T-cell (primary cell): ENCODE measurements at regions not wholly inside any gene's neighbourhood (a gene's known extent, or its start where the extent isn't known, plus 50 kb on each side); places are given as distances from the start of the nearest gene placed in this dataset.

Experiments used
- ATAC-seq, 4 experiments: fragments of 200-7000 bp in 3 of 4; fragments of 150-1000 bp in 1 of 4; cut with Tn5 transposase; replicated peaks in 1 of 4; 1 replicate in 3 of 4; 2 replicates in 1 of 4; pipeline ENCODE4 v1.10.0; 2021; ENCODE audit warnings: moderate library complexity in 3 of 4, mild to moderate bottlenecking in 2 of 4, moderate number of reproducible peaks in 1 of 4
- CTCF ChIA-PET, 2 donors: fragments of 300-600 bp; sonication (Branson Sonifier 250); formaldehyde crosslinking; loops; one replicate each; lab custom pipeline; 2022; ENCODE audit warnings: antibody characterized with exemption in 2 of 2; lab: Charles Lee
- POLR2A ChIA-PET, 2 donors: fragments of 300-600 bp; sonication (Branson Sonifier 250); formaldehyde crosslinking; loops; one replicate each; lab custom pipeline; 2022; ENCODE audit warnings: antibody characterized with exemption in 2 of 2; lab: Charles Lee
- DNase-seq, 35 experiments: peaks; one replicate each; pipeline versions ENCODE4 v3.0.0 to v3.0.0-alpha.2; 2013 to 2023
- H3K27ac ChIP-seq: one replicate; pipeline ENCODE4 v1.5.1; 2013; ENCODE audit warnings: low read length
- H3K27me3 ChIP-seq, 2 experiments: replicated peaks in 1 of 2; 1 replicate in 1 of 2; 2 replicates in 1 of 2; pipeline versions ENCODE4 v1.6.1 to v1.7.0; 2013; ENCODE audit warnings: low read length in 1 of 2, mixed read lengths in 1 of 2; ENCODE audit not compliant: control insufficient read depth in 2 of 2, insufficient read depth in 2 of 2; ENCODE audit errors: extremely low read depth in 1 of 2
- H3K36me3 ChIP-seq, 2 donors: 1 replicate in 1 of 2; 2 replicates in 1 of 2; pipeline versions ENCODE4 v1.6.1 to v1.7.0; 2013; ENCODE audit warnings: low read length in 1 of 2; ENCODE audit not compliant: control insufficient read depth in 2 of 2, insufficient read depth in 1 of 2; ENCODE audit errors: extremely low read depth in 1 of 2
- H3K4me1 ChIP-seq, 2 experiments: 1 replicate in 1 of 2; 2 replicates in 1 of 2; pipeline versions ENCODE4 v1.6.1 to v1.7.0; 2013; ENCODE audit warnings: low read length in 2 of 2, mixed read lengths in 1 of 2; ENCODE audit not compliant: insufficient read depth in 2 of 2, control insufficient read depth in 1 of 2; ENCODE audit errors: extremely low read depth in 1 of 2
- H3K4me3 ChIP-seq, 2 donors: 1 replicate in 1 of 2; 2 replicates in 1 of 2; pipeline versions ENCODE4 v1.5.1 to v1.7.0; 2013; ENCODE audit warnings: mild to moderate bottlenecking in 2 of 2, low read length in 1 of 2, moderate library complexity in 1 of 2; ENCODE audit not compliant: control insufficient read depth in 1 of 2; ENCODE audit errors: extremely low read depth in 1 of 2
- H3K9me3 ChIP-seq: 2 replicates; pipeline ENCODE4 v1.7.0; 2013
- H3K27ac Mint-ChIP-seq, 2 donors: one replicate each; pipeline ENCODE4 v1.8.0; 2020 to 2021; ENCODE audit warnings: mild to moderate bottlenecking in 2 of 2, mixed read lengths in 2 of 2
- H3K27me3 Mint-ChIP-seq, 2 donors: one replicate each; pipeline ENCODE4 v1.8.0; 2021 to 2022; ENCODE audit warnings: mixed read lengths in 2 of 2
- H3K36me3 Mint-ChIP-seq: one replicate; pipeline ENCODE4 v1.8.0; 2021; ENCODE audit warnings: mixed read lengths
- H3K4me1 Mint-ChIP-seq, 3 donors: one replicate each; pipeline ENCODE4 v1.8.0; 2020 to 2022; ENCODE audit warnings: mixed read lengths in 3 of 3, mild to moderate bottlenecking in 1 of 3
- H3K4me3 Mint-ChIP-seq, 3 donors: one replicate each; pipeline ENCODE4 v1.8.0; 2020 to 2022; ENCODE audit warnings: mild to moderate bottlenecking in 3 of 3, mixed read lengths in 3 of 3, moderate library complexity in 3 of 3
- H3K9me3 Mint-ChIP-seq, 3 donors: one replicate each; pipeline ENCODE4 v1.8.0; 2020 to 2022; ENCODE audit warnings: mixed read lengths in 3 of 3
- WGBS: methylation state at CpG from one replicate; pipeline ENCODE4 v1.1.5; 2013; ENCODE audit warnings: missing lambda C conversion rate; ENCODE audit not compliant: insufficient coverage; 5-methylcytosine and 5-hydroxymethylcytosine counted together

DNA sequence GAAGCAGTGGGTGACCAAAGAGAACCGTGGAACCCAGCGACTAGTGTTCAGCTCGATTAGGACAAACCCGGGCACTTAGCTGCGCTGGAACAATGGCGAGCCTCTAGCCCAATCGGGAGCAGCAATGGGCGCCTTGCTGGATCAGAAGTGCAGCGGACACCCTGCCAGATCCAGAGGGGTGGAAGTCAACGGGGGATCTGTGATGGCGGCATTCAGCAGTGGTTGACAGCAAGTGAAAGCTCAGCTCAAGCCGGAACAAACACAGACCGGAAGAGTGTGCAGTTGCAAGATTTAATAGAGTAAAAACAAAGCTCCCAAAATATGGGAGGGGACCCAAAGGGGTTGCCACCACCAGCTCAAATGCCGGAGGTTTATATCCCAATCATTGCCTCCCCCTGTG, 478.7 kb upstream of the REG3G start:
- H3K9me3 Mint-ChIP-seq, result peaks cover 14 to 53% (median 25%) of the 10 kb centered on the region in 3 donors
- H3K4me3 Mint-ChIP-seq, result no peak overlapping the region
- Histone ChIP-seq H3K4me3 (no peak overlapping the region), H3K27me3 (no peaks in the 10 kb centered on the region), H3K27ac (no peak overlapping the region), H3K4me1 (no peaks in the 10 kb centered on the region), H3K36me3 (no peaks in the 10 kb centered on the region), H3K9me3 (no peaks in the 10 kb centered on the region)
- ATAC-seq, result no peak
- DNase-seq, result no peak
- 82% methylated on average over 10 of the region's 14 CpGs for WGBS
- H3K36me3 Mint-ChIP-seq, result no peaks in the 10 kb centered on the region
- H3K27me3 Mint-ChIP-seq, result no peaks in the 10 kb centered on the region
- H3K27ac Mint-ChIP-seq, result no peak overlapping the region
- ChIA-PET POLR2A (no interaction called here), CTCF (no interaction called here)
- no peaks in the 10 kb centered on the region for H3K4me1 Mint-ChIP-seq

- no peaks in the 10 kb centered on the region for H3K27me3 ChIP-seq
- H3K4me1 ChIP-seq, result no peaks in the 10 kb centered on the region
- no peak for ATAC-seq
- ChIA-PET CTCF (no interaction called here), POLR2A (no interaction called here)
- H3K27ac Mint-ChIP-seq, result no peak overlapping the region
- no peaks in the 10 kb centered on the region for H3K36me3 ChIP-seq
- no peaks in the 10 kb centered on the region for H3K27me3 Mint-ChIP-seq
- H3K9me3 ChIP-seq, result no peaks in the 10 kb centered on the region
- H3K4me3 ChIP-seq, result no peak overlapping the region
- H3K27ac ChIP-seq, result no peak overlapping the region
- no peak overlapping the region for H3K4me3 Mint-ChIP-seq
- no peaks in the 10 kb centered on the region for H3K36me3 Mint-ChIP-seq
- H3K4me1 Mint-ChIP-seq, result no peaks in the 10 kb centered on the region
- no peak for DNase-seq
- WGBS, result no CpG with 5 or more reads among the region's 2 CpGs
- H3K9me3 Mint-ChIP-seq, result peaks cover 16 to 42% (median 20%) of the 10 kb centered on the region in 3 donors
Observed at GRCh38 chr2:78549766-78550165, 475.7 kb upstream of the REG3G start.

DNA sequence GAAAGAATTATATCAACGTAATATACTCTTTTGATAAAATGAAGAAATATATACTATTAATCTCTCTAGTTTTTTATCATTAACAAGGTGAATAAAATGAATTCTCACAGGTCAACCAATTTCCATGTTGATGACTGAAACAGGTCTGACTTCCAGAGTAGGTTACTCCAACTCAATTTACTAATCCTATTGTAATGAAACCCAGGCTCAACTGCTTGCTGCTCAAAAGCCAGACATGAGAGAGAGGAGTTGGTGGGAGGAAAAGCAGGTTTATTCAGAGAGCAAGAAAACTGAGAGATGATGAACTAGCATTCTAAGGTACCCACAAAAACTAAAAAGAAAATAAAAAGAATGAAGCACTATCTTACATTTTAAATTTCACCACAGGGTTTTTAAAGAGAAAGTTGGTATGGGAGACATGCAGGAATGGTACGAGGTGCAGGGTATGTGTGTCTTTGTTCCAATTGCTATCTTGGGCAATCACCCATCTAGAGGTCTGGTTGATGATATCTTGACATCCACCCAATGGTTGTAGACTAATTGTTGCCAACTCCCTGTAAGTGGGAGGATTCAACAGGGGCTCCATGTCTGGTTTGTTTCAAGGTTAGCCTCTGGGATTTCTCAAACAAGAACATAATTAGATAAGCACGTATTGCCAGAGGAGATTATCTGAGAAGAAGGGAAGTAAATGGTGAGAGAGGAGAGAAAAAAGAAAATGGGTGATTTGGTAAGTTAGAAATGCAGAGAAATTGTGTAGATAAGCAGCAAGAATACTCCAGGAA, 471.4 kb upstream of the REG3G start:
- no peaks in the 10 kb centered on the region for H3K27me3 ChIP-seq
- ATAC-seq (no peak), DNase-seq (no peak)
- ChIA-PET CTCF (no interaction called here), POLR2A (no interaction called here)
- Mint-ChIP-seq H3K27me3 (no peaks in the 10 kb centered on the region), H3K4me3 (no peak overlapping the region), H3K27ac (no peak overlapping the region), H3K9me3 (peaks cover 14 to 24% (median 14%) of the 10 kb centered on the region in 3 donors), H3K4me1 (no peaks in the 10 kb centered on the region), H3K36me3 (no peaks in the 10 kb centered on the region)
- WGBS, result 20% methylated on average over 1 of the region's 3 CpGs
- H3K27ac ChIP-seq, result no peak overlapping the region
- no peaks in the 10 kb centered on the region for H3K4me1 ChIP-seq
- no peak overlapping the region for H3K4me3 ChIP-seq
- H3K9me3 ChIP-seq, result no peaks in the 10 kb centered on the region
- H3K36me3 ChIP-seq, result no peaks in the 10 kb centered on the region

DNA sequence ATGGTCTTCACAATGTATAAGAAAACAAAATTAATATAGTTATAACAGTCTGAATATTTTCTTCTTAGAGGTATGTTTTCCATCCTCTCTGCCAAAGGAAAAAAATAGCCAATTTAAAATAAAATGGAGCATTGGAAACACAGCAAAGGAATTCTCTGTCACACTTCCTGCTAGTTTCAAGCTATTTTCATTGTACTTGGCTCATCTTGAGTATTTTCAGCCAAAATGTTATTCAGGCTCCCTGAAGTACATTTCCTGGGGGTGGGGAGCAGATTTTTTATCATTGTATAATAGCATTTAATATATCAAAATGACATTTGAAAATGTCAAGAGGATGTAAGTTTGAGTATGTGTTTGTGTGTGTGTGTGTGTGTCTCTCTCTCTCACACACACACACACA, 463.6 kb upstream of the REG3G start:
- H3K27ac Mint-ChIP-seq, result no peak overlapping the region
- no peaks in the 10 kb centered on the region for H3K36me3 Mint-ChIP-seq
- peaks cover 9 to 18% (median 16%) of the 10 kb centered on the region in 3 donors for H3K9me3 Mint-ChIP-seq
- ATAC-seq (no peak), DNase-seq (no peak)
- CTCF ChIA-PET, result no interaction called here
- Histone ChIP-seq H3K27ac (no peak overlapping the region), H3K4me3 (no peak overlapping the region), H3K27me3 (no peaks in the 10 kb centered on the region), H3K4me1 (no peaks in the 10 kb centered on the region), H3K9me3 (no peaks in the 10 kb centered on the region), H3K36me3 (no peaks in the 10 kb centered on the region)
- no peaks in the 10 kb centered on the region for H3K4me1 Mint-ChIP-seq
- H3K4me3 Mint-ChIP-seq, result no peak overlapping the region
- H3K27me3 Mint-ChIP-seq, result no peaks in the 10 kb centered on the region
- POLR2A ChIA-PET, result no interaction called here

DNA sequence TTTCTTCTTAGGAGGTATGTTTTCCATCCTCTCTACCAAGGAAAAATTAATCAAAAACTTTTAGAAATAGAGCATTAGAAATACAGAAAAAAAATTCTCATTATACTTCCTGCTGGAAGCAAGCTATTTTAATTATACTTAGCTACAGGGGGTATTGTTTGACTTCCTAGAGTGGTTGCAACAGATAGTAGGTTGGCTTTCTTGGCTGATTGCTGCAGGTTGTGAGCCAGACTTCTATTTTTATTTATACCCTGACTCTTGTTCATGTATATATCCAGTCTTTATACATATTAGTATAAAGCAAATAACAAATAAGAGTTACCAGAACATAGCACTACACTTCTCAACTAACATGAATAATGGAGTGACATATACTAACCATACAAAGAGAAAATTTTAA, 460.8 kb upstream of the REG3G start:
- ATAC-seq (no peak), DNase-seq (no peak)
- Histone ChIP-seq H3K9me3 (no peaks in the 10 kb centered on the region), H3K36me3 (no peaks in the 10 kb centered on the region), H3K27me3 (no peaks in the 10 kb centered on the region), H3K4me1 (no peaks in the 10 kb centered on the region), H3K27ac (no peak overlapping the region), H3K4me3 (no peak overlapping the region)
- Mint-ChIP-seq H3K36me3 (no peaks in the 10 kb centered on the region), H3K27ac (no peak overlapping the region), H3K4me1 (no peaks in the 10 kb centered on the region), H3K9me3 (peaks cover 9 to 27% (median 20%) of the 10 kb centered on the region in 3 donors), H3K4me3 (no peak overlapping the region), H3K27me3 (no peaks in the 10 kb centered on the region)
- ChIA-PET POLR2A (no interaction called here), CTCF (no interaction called here)

GRCh38 chr2:78568782-78569373, 456.6 kb upstream of the REG3G start:
- peaks cover 19 to 36% (median 33%) of the 10 kb centered on the region in 3 donors for H3K9me3 Mint-ChIP-seq
- no peak overlapping the region for H3K4me3 ChIP-seq
- no peaks in the 10 kb centered on the region for H3K27me3 ChIP-seq
- no peaks in the 10 kb centered on the region for H3K4me1 ChIP-seq
- no peak overlapping the region for H3K27ac Mint-ChIP-seq
- DNase-seq (no peak), ATAC-seq (no peak)
- H3K36me3 ChIP-seq, result no peaks in the 10 kb centered on the region
- H3K27ac ChIP-seq, result no peak overlapping the region
- ChIA-PET CTCF (no interaction called here), POLR2A (no interaction called here)
- no peaks in the 10 kb centered on the region for H3K4me1 Mint-ChIP-seq
- no peaks in the 10 kb centered on the region for H3K27me3 Mint-ChIP-seq
- WGBS, result 85% methylated on average over 4 of the region's 6 CpGs
- H3K9me3 ChIP-seq, result no peaks in the 10 kb centered on the region
- no peak overlapping the region for H3K4me3 Mint-ChIP-seq
- H3K36me3 Mint-ChIP-seq, result no peaks in the 10 kb centered on the region
